ENCODE measurements at regions not wholly inside any gene's neighbourhood (a gene's known extent, or its start where the extent isn't known, plus 50 kb on each side); places are given as distances from the start of the nearest gene placed in this dataset.

DNA sequence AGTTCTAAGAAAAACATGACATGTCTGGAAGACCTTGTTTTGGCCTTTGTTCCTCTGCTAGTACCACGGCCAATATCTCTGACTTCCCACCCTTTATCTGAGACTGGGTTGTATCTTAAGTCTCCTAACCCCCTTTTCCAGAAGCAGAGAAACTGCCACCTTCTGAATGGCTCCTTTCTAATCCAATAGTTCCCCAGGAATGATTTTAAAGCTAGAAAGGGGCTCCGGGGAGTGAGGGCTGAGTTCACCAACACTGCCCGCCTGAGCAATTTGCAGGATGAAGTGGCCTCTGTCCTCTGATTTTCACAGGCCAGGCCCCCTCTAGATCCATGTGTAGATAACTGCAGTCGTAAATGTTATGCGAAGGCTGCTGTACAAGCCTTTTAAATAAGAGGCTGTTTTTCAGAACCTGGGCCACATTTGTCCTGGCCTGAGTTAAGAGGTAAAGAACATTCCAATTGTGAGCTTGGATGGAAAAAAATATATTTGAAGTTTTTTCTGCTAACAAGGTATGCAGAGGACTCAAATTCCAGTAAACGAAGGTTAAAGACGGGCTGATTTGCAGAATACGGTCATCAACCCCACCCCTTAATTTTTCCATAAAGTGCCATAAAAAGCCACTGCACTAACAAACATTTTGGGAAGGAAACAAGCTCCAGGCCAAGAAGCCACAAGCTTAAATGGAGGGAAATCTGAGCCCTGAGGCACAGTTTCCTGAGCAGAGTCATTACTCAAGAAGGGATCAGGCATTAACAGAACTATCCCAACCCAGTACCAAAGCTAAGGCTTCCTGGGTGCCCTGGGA, 117.0 kb upstream of the MAF start:
- TF ChIP-seq TCF4 (CRISPR knock-in tag; IDR thresholded peaks at IDR 0.05; ENCODE audit: borderline replicate concordance), result peak; percentile 40; the same call in 1 of the 2 replicates
- no peak for TF ChIP-seq GLIS3 (CRISPR knock-in tag; IDR thresholded peaks at IDR 0.05)
- no peak for ATAC-seq

DNA sequence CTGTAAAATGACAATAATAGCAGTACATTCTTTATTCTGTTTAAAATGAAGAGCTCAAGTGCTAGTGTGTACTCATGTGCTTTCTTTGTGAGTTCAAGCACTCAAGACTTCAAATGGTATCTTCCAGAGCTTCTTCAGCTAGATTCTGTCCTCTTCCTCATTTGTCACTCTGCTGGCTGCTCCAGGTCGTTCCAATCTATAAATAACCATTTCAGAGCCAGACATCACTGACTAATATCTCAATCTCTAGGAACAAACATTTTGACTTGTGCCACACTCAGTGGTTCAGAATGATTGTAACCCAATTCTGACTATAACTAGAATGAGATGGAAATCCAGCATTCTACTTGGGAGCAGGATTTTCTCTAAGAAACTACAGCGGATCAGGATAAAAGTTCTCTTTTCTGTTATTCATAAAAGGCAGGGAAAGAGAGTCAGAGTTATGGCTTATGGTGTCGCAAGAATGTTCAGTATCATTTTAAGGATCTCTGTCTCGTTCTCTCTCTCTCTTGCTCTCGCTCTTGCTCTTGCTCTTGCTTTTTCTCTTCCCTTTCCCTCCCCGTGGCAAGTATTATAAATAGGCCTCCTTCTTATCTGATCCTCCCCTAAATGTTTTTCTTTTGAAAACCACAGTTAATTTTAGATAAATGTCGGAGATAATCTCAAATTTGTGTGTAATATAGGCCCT, 116.3 kb upstream of the MAF start:
- TF ChIP-seq PPARA (CRISPR knock-in tag; IDR thresholded peaks at IDR 0.05; ENCODE audit: borderline replicate concordance), result no peak
- no peak for ATAC-seq

DNA sequence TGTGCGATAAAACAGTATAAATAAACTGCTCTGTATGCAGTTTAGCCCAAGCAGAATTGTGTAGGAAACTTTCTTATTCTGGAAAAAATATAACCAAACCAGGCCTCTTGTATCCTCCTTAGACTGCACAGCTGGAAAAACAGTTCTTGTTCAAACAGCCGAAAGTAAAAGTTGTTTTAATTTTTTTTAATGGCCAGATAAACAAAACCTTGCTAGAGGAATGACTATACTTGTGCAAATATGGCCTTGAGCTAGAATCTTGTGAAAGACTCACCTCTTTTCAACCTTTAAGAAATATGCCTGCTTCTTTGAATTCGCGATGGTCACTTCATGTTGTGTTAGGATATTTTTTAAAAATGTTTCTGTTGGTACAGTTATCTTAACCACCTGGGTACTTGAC, 114.5 kb upstream of the MAF start:
- TF ChIP-seq CSDC2 (CRISPR knock-in tag; IDR thresholded peaks at IDR 0.05) (no peak), ARNTL (CRISPR knock-in tag; IDR thresholded peaks at IDR 0.05; ENCODE audit: borderline replicate concordance, low read depth) (no peak)
- TF ChIP-seq, protein P1, sequence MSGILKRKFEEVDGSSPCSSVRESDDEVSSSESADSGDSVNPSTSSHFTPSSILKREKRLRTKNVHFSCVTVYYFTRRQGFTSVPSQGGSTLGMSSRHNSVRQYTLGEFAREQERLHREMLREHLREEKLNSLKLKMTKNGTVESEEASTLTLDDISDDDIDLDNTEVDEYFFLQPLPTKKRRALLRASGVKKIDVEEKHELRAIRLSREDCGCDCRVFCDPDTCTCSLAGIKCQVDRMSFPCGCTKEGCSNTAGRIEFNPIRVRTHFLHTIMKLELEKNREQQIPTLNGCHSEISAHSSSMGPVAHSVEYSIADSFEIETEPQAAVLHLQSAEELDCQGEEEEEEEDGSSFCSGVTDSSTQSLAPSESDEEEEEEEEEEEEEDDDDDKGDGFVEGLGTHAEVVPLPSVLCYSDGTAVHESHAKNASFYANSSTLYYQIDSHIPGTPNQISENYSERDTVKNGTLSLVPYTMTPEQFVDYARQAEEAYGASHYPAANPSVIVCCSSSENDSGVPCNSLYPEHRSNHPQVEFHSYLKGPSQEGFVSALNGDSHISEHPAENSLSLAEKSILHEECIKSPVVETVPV (CRISPR knock-in tag; IDR thresholded peaks at IDR 0.05), result no peak
- ATAC-seq, result no peak

DNA sequence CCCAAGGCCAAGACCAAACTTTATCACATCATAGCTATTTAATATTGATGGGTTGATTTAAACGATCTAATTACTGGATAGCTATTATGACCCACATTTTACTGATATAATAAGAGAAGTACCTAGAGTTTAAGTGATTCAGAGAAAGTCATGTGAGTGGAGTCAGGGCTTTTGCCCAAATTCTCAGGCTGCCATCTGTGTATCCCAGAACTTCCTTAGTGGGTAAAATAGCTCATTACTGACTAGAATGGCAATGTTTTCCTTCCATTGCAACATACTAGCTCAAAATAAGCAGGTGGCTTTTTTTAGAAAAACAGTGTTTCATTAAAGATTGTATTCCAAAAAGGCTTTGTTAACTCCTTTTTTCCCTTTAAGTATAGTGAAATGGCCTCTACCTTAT, 113.9 kb upstream of the MAF start:
- no peak for ATAC-seq
- TF ChIP-seq, protein P1 (CRISPR knock-in tag; IDR thresholded peaks at IDR 0.05), result no peak
- no peak for TF ChIP-seq TOX (CRISPR knock-in tag; IDR thresholded peaks at IDR 0.05; ENCODE audit: borderline replicate concordance)
- TF ChIP-seq ZFP3 (CRISPR knock-in tag; IDR thresholded peaks at IDR 0.05), result no peak

DNA sequence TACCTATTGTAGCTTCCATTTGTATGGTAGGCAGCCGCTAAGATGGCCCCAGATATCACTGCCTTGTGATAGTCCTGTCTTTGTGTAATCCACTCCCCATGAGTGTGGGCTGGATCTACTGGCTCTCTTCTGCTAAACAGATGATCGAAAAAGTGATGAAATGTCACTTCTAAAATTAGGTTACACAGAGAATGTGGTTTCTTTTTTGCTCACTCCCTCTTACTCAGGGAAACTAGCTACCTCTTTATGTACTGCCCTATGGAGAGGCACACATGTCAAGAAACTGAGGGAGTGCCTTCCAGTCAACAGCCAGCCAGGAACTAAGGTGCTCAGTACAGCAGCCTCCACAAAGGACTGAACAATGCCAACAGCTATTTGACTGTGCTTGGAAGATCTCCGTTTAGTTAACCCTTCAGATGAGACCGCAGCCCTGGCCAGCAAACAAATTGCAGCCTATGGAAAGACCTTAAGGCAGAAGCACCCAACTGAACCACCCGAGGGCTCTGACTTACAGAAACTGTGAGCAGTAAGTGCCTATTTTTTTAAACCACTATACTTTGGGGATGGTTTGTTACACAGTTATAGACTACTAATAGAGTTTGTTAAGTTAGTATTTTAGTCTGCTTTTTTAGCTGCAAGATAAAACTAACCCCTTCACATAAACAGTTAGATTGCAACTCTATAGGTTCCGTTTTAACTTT, 113.2 kb upstream of the MAF start:
- ATAC-seq, result no peak
- TF ChIP-seq, protein P2, sequence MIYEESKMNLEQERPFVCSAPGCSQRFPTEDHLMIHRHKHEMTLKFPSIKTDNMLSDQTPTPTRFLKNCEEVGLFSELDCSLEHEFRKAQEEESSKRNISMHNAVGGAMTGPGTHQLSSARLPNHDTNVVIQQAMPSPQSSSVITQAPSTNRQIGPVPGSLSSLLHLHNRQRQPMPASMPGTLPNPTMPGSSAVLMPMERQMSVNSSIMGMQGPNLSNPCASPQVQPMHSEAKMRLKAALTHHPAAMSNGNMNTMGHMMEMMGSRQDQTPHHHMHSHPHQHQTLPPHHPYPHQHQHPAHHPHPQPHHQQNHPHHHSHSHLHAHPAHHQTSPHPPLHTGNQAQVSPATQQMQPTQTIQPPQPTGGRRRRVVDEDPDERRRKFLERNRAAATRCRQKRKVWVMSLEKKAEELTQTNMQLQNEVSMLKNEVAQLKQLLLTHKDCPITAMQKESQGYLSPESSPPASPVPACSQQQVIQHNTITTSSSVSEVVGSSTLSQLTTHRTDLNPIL (CRISPR knock-in tag; IDR thresholded peaks at IDR 0.05; ENCODE audit: low read depth), result no peak
- TF ChIP-seq ARNTL (CRISPR knock-in tag; IDR thresholded peaks at IDR 0.05; ENCODE audit: borderline replicate concordance, low read depth), result no peak
- no peak for TF ChIP-seq ESRRG (CRISPR knock-in tag; IDR thresholded peaks at IDR 0.05)
- TF ChIP-seq ZC3H10 (CRISPR knock-in tag; IDR thresholded peaks at IDR 0.05), result no peak
- no peak for TF ChIP-seq ZNF8 (CRISPR knock-in tag; IDR thresholded peaks at IDR 0.05)
- TF ChIP-seq, protein P1 (CRISPR knock-in tag; IDR thresholded peaks at IDR 0.05), result no peak
- no peak for TF ChIP-seq OSR1 (CRISPR knock-in tag; IDR thresholded peaks at IDR 0.05)
- TF ChIP-seq ISL1 (CRISPR knock-in tag; IDR thresholded peaks at IDR 0.05), result no peak
- TF ChIP-seq, protein P3, sequence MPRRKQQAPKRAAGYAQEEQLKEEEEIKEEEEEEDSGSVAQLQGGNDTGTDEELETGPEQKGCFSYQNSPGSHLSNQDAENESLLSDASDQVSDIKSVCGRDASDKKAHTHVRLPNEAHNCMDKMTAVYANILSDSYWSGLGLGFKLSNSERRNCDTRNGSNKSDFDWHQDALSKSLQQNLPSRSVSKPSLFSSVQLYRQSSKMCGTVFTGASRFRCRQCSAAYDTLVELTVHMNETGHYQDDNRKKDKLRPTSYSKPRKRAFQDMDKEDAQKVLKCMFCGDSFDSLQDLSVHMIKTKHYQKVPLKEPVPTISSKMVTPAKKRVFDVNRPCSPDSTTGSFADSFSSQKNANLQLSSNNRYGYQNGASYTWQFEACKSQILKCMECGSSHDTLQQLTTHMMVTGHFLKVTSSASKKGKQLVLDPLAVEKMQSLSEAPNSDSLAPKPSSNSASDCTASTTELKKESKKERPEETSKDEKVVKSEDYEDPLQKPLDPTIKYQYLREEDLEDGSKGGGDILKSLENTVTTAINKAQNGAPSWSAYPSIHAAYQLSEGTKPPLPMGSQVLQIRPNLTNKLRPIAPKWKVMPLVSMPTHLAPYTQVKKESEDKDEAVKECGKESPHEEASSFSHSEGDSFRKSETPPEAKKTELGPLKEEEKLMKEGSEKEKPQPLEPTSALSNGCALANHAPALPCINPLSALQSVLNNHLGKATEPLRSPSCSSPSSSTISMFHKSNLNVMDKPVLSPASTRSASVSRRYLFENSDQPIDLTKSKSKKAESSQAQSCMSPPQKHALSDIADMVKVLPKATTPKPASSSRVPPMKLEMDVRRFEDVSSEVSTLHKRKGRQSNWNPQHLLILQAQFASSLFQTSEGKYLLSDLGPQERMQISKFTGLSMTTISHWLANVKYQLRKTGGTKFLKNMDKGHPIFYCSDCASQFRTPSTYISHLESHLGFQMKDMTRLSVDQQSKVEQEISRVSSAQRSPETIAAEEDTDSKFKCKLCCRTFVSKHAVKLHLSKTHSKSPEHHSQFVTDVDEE (CRISPR knock-in tag; IDR thresholded peaks at IDR 0.05), result no peak
- TF ChIP-seq, protein P4, sequence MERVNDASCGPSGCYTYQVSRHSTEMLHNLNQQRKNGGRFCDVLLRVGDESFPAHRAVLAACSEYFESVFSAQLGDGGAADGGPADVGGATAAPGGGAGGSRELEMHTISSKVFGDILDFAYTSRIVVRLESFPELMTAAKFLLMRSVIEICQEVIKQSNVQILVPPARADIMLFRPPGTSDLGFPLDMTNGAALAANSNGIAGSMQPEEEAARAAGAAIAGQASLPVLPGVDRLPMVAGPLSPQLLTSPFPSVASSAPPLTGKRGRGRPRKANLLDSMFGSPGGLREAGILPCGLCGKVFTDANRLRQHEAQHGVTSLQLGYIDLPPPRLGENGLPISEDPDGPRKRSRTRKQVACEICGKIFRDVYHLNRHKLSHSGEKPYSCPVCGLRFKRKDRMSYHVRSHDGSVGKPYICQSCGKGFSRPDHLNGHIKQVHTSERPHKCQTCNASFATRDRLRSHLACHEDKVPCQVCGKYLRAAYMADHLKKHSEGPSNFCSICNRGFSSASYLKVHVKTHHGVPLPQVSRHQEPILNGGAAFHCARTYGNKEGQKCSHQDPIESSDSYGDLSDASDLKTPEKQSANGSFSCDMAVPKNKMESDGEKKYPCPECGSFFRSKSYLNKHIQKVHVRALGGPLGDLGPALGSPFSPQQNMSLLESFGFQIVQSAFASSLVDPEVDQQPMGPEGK (CRISPR knock-in tag; IDR thresholded peaks at IDR 0.05; ENCODE audit: borderline replicate concordance), result no peak
- TF ChIP-seq, protein P5, sequence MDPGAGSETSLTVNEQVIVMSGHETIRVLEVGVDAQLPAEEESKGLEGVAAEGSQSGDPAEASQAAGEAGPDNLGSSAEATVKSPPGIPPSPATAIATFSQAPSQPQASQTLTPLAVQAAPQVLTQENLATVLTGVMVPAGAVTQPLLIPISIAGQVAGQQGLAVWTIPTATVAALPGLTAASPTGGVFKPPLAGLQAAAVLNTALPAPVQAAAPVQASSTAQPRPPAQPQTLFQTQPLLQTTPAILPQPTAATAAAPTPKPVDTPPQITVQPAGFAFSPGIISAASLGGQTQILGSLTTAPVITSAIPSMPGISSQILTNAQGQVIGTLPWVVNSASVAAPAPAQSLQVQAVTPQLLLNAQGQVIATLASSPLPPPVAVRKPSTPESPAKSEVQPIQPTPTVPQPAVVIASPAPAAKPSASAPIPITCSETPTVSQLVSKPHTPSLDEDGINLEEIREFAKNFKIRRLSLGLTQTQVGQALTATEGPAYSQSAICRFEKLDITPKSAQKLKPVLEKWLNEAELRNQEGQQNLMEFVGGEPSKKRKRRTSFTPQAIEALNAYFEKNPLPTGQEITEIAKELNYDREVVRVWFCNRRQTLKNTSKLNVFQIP (CRISPR knock-in tag; IDR thresholded peaks at IDR 0.05; ENCODE audit: borderline replicate concordance, low read depth), result no peak
- no peak for TF ChIP-seq ZFP30 (CRISPR knock-in tag; IDR thresholded peaks at IDR 0.05)
- TF ChIP-seq PPARA (CRISPR knock-in tag; IDR thresholded peaks at IDR 0.05; ENCODE audit: borderline replicate concordance), result no peak
- no peak for TF ChIP-seq SNAI2 (CRISPR knock-in tag; IDR thresholded peaks at IDR 0.05)
- TF ChIP-seq CSDC2 (CRISPR knock-in tag; IDR thresholded peaks at IDR 0.05), result no peak
- no peak for TF ChIP-seq ZNF70 (CRISPR knock-in tag; IDR thresholded peaks at IDR 0.05)
